GM23338 (cell line): ENCODE measurements at regions not wholly inside any gene's neighbourhood (a gene's known extent, or its start where the extent isn't known, plus 50 kb on each side); places are given as distances from the start of the nearest gene placed in this dataset.

Experiments
- ATAC-seq: fragments of 200-7000 bp; cut with Tn5 transposase; 3 replicates; pipeline ENCODE4 v1.9.1; 2020
- DNase-seq: peaks from one replicate; pipeline ENCODE4 v3.0.0-alpha.2; 2015; ENCODE audit warnings: low spot score
- H2AFZ ChIP-seq: fragments of 200-600 bp; sonication (generic); 2 replicates; pipeline ENCODE4 v1.8.0; 2016; ENCODE audit warnings: antibody characterized with exemption, mild to moderate bottlenecking, moderate library complexity
- H3F3A ChIP-seq: fragments of 200-600 bp; sonication (generic); replicated peaks from 2 replicates; pipeline ENCODE4 v1.8.0; 2017; ENCODE audit warnings: antibody characterized with exemption, mixed run types, low read depth
- H3K27ac ChIP-seq: fragments of 200-600 bp; sonication (generic); 2 replicates; pipeline ENCODE4 v1.6.1; 2016; ENCODE audit warnings: low read depth
- H3K27me3 ChIP-seq: fragments of 200-600 bp; sonication (generic); 2 replicates; pipeline ENCODE4 v1.8.0; 2016; ENCODE audit warnings: mild to moderate bottlenecking, mixed run types, moderate library complexity; ENCODE audit not compliant: insufficient read depth
- H3K36me3 ChIP-seq: fragments of 200-600 bp; sonication (generic); 2 replicates; pipeline ENCODE4 v1.8.0; 2016; ENCODE audit warnings: mild to moderate bottlenecking; ENCODE audit not compliant: insufficient read depth
- H3K4me1 ChIP-seq: fragments of 200-600 bp; sonication (generic); 2 replicates; pipeline ENCODE4 v1.8.0; 2016; ENCODE audit warnings: mild to moderate bottlenecking, moderate library complexity; ENCODE audit not compliant: insufficient read depth
- H3K4me2 ChIP-seq: fragments of 200-600 bp; sonication (generic); 2 replicates; pipeline ENCODE4 v1.7.1; 2017; ENCODE audit warnings: mixed run types
- H3K4me3 ChIP-seq: fragments of 200-600 bp; sonication (generic); 2 replicates; pipeline ENCODE4 v1.6.1; 2016; ENCODE audit warnings: mixed run types
- H3K79me2 ChIP-seq: fragments of 200-600 bp; sonication (generic); replicated peaks from 2 replicates; pipeline ENCODE4 v1.8.0; 2017; ENCODE audit warnings: mild to moderate bottlenecking; ENCODE audit not compliant: insufficient read depth
- H3K9me2 ChIP-seq: fragments of 200-600 bp; sonication (generic); 2 replicates; pipeline ENCODE4 v1.8.0; 2017; ENCODE audit not compliant: insufficient read depth
- H4K20me1 ChIP-seq: fragments of 200-600 bp; sonication (generic); replicated peaks from 2 replicates; pipeline ENCODE4 v1.8.0; 2017; ENCODE audit warnings: mild to moderate bottlenecking; ENCODE audit not compliant: insufficient read depth
- H3K27ac Mint-ChIP-seq: 2 replicates; pipeline ENCODE4 v1.8.0; 2020; ENCODE audit warnings: inconsistent platforms, mild to moderate bottlenecking, moderate library complexity, mixed read lengths
- H3K27me3 Mint-ChIP-seq: 3 replicates; pipeline ENCODE4 v1.8.0; 2022; ENCODE audit warnings: low read depth, mild to moderate bottlenecking, moderate library complexity, mixed read lengths, inconsistent platforms; ENCODE audit not compliant: insufficient read depth, poor library complexity
- H3K36me3 Mint-ChIP-seq: 3 replicates; pipeline ENCODE4 v1.8.0; 2021; ENCODE audit warnings: low read depth, mild to moderate bottlenecking, inconsistent platforms, moderate library complexity, mixed read lengths
- H3K4me1 Mint-ChIP-seq: 3 replicates; pipeline ENCODE4 v1.8.0; 2020; ENCODE audit warnings: mild to moderate bottlenecking, inconsistent platforms, mixed read lengths
- H3K4me3 Mint-ChIP-seq: 3 replicates; pipeline ENCODE4 v1.8.0; 2021; ENCODE audit warnings: moderate library complexity, mild to moderate bottlenecking, inconsistent platforms, mixed read lengths
- H3K9me3 Mint-ChIP-seq: 3 replicates; pipeline ENCODE4 v1.8.0; 2020; ENCODE audit warnings: moderate library complexity, mild to moderate bottlenecking, inconsistent platforms, mixed read lengths
- CREB1 ChIP-seq: fragments of 250-450 bp; sonication (Bioruptor Pico); IDR thresholded peaks from 2 replicates; pipeline ENCODE4 v1.5.0; 2020; ENCODE audit warnings: low read depth, mild to moderate bottlenecking, moderate library complexity
- EZH2 ChIP-seq: fragments of 200-600 bp; sonication (generic); IDR thresholded peaks from one replicate; pipeline ENCODE4 v1.8.0; 2017; ENCODE audit warnings: antibody characterized with exemption, mild to moderate bottlenecking, low read depth; ENCODE audit not compliant: unreplicated experiment
- EZH2phosphoT487 ChIP-seq: fragments of 200-600 bp; sonication (generic); IDR thresholded peaks from one replicate; pipeline ENCODE4 v1.8.1; 2018; ENCODE audit warnings: antibody characterized with exemption; ENCODE audit not compliant: unreplicated experiment
- JUNB ChIP-seq: IDR thresholded peaks from one replicate; pipeline ENCODE4 v1.6.1; 2016; ENCODE audit warnings: antibody characterized with exemption; ENCODE audit not compliant: unreplicated experiment
- NANOG ChIP-seq: IDR thresholded peaks from 2 replicates; pipeline ENCODE4 v1.6.1; 2016; ENCODE audit warnings: antibody characterized with exemption, borderline replicate concordance
- STAT1 ChIP-seq: IDR thresholded peaks from one replicate; pipeline ENCODE4 v1.6.1; 2016; ENCODE audit warnings: antibody characterized with exemption; ENCODE audit not compliant: unreplicated experiment
- ZNF331 ChIP-seq: fragments of 250-450 bp; sonication (Bioruptor Pico); IDR thresholded peaks from 2 replicates; pipeline ENCODE4 v1.5.0; 2020; ENCODE audit warnings: low read depth, mild to moderate bottlenecking, moderate library complexity
- TF ChIP-seq, protein P1 (sequence below), 2 experiments: fragments of 200-600 bp in 1 of 2; sonication (generic) in 1 of 2; conservative IDR thresholded peaks; 2 replicates each; pipeline versions ENCODE4 v1.5.1 to v1.6.1; 2016 to 2017; ENCODE audit warnings: antibody characterized with exemption in 2 of 2, low read depth in 2 of 2, mild to moderate bottlenecking in 2 of 2, moderate library complexity in 1 of 2
- TF ChIP-seq, protein P2 (sequence below): IDR thresholded peaks from 2 replicates; pipeline ENCODE4 v1.6.1; 2016; ENCODE audit warnings: antibody characterized with exemption
- TF ChIP-seq, protein P3 (sequence below): fragments of 250-450 bp; sonication (Bioruptor Pico); IDR thresholded peaks from 2 replicates; pipeline ENCODE4 v1.5.0; 2020; ENCODE audit warnings: mild to moderate bottlenecking, moderate library complexity

DNA sequence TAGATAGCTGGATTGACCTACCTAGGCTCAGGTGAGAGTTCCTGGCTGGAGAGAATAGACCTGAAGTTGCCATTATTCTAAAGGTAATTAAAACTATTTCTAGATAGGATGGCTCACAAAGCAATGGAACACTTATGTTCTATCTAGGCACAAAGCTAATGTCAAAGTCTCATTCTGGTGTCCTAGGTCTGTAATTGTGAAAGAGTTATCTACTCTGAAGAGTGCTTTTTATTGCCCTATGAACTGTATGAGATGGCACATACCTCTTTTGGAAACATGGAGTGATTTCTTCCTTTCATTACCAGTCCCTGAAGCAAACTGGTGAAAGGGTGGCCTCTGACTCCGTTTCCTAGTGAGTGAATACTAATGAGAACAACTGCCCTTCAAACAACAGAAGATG is 80.3 kb downstream of the MTNR1B start (continued):
- TF ChIP-seq, protein P1, sequence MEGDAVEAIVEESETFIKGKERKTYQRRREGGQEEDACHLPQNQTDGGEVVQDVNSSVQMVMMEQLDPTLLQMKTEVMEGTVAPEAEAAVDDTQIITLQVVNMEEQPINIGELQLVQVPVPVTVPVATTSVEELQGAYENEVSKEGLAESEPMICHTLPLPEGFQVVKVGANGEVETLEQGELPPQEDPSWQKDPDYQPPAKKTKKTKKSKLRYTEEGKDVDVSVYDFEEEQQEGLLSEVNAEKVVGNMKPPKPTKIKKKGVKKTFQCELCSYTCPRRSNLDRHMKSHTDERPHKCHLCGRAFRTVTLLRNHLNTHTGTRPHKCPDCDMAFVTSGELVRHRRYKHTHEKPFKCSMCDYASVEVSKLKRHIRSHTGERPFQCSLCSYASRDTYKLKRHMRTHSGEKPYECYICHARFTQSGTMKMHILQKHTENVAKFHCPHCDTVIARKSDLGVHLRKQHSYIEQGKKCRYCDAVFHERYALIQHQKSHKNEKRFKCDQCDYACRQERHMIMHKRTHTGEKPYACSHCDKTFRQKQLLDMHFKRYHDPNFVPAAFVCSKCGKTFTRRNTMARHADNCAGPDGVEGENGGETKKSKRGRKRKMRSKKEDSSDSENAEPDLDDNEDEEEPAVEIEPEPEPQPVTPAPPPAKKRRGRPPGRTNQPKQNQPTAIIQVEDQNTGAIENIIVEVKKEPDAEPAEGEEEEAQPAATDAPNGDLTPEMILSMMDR (conservative IDR thresholded peaks at IDR 0.05; ENCODE audit: low read depth in 2 of 2), result no peak
- TF ChIP-seq ZNF331 (CRISPR knock-in tag) (no peak), NANOG (no peak), EZH2 (no peak), CREB1 (no peak), JUNB (no peak)

DNA sequence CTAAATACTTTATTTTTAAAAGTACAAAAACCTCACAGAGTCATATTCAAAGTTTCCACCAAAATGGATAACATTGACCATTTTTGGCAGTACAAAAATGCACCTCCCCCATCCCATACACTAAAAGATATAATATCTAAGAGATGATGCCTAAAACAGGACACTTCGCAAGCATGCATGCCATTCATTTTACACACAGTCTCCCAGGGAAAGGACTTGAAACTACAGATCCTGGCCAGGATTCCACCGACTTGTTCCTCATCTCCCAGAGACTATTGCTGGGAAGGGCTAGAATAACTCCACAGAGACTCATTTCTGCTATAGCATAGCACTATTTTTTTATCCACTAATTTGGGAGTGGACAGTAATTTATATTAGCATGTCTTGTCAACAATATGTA is 81.7 kb downstream of the MTNR1B start:
- Histone ChIP-seq H3K79me2 (no peaks in the 10 kb centered on the region), H4K20me1 (no peaks in the 10 kb centered on the region), H3K4me2 (no peak overlapping the region), H3K27ac (no peak overlapping the region), H3K4me1 (no peaks in the 10 kb centered on the region), H3F3A (no peaks in the 10 kb centered on the region), H3K27me3 (no peaks in the 10 kb centered on the region), H3K9me2 (no peaks in the 10 kb centered on the region), H3K36me3 (no peaks in the 10 kb centered on the region), H3K4me3 (no peak overlapping the region), H2AFZ (no peak overlapping the region)
- ATAC-seq (no peak), DNase-seq (no peak)
- Mint-ChIP-seq H3K36me3 (no peaks in the 10 kb centered on the region; the same call in 2 of the 3 replicates), H3K27ac (no peak overlapping the region), H3K4me3 (no peak overlapping the region), H3K27me3 (peaks cover 2% of the 10 kb centered on the region), H3K4me1 (no peaks in the 10 kb centered on the region), H3K9me3 (0 out of 3 replicates have a peak, but pooled peaks cover under 1% of the 10 kb centered on the region)
- TF ChIP-seq EZH2 (no peak), STAT1 (no peak), EZH2phosphoT487 (no peak), CREB1 (no peak), NANOG (no peak), JUNB (no peak), ZNF331 (CRISPR knock-in tag) (no peak)
- TF ChIP-seq, protein P2, sequence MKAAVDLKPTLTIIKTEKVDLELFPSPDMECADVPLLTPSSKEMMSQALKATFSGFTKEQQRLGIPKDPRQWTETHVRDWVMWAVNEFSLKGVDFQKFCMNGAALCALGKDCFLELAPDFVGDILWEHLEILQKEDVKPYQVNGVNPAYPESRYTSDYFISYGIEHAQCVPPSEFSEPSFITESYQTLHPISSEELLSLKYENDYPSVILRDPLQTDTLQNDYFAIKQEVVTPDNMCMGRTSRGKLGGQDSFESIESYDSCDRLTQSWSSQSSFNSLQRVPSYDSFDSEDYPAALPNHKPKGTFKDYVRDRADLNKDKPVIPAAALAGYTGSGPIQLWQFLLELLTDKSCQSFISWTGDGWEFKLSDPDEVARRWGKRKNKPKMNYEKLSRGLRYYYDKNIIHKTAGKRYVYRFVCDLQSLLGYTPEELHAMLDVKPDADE, result no peak
- TF ChIP-seq, protein P3, sequence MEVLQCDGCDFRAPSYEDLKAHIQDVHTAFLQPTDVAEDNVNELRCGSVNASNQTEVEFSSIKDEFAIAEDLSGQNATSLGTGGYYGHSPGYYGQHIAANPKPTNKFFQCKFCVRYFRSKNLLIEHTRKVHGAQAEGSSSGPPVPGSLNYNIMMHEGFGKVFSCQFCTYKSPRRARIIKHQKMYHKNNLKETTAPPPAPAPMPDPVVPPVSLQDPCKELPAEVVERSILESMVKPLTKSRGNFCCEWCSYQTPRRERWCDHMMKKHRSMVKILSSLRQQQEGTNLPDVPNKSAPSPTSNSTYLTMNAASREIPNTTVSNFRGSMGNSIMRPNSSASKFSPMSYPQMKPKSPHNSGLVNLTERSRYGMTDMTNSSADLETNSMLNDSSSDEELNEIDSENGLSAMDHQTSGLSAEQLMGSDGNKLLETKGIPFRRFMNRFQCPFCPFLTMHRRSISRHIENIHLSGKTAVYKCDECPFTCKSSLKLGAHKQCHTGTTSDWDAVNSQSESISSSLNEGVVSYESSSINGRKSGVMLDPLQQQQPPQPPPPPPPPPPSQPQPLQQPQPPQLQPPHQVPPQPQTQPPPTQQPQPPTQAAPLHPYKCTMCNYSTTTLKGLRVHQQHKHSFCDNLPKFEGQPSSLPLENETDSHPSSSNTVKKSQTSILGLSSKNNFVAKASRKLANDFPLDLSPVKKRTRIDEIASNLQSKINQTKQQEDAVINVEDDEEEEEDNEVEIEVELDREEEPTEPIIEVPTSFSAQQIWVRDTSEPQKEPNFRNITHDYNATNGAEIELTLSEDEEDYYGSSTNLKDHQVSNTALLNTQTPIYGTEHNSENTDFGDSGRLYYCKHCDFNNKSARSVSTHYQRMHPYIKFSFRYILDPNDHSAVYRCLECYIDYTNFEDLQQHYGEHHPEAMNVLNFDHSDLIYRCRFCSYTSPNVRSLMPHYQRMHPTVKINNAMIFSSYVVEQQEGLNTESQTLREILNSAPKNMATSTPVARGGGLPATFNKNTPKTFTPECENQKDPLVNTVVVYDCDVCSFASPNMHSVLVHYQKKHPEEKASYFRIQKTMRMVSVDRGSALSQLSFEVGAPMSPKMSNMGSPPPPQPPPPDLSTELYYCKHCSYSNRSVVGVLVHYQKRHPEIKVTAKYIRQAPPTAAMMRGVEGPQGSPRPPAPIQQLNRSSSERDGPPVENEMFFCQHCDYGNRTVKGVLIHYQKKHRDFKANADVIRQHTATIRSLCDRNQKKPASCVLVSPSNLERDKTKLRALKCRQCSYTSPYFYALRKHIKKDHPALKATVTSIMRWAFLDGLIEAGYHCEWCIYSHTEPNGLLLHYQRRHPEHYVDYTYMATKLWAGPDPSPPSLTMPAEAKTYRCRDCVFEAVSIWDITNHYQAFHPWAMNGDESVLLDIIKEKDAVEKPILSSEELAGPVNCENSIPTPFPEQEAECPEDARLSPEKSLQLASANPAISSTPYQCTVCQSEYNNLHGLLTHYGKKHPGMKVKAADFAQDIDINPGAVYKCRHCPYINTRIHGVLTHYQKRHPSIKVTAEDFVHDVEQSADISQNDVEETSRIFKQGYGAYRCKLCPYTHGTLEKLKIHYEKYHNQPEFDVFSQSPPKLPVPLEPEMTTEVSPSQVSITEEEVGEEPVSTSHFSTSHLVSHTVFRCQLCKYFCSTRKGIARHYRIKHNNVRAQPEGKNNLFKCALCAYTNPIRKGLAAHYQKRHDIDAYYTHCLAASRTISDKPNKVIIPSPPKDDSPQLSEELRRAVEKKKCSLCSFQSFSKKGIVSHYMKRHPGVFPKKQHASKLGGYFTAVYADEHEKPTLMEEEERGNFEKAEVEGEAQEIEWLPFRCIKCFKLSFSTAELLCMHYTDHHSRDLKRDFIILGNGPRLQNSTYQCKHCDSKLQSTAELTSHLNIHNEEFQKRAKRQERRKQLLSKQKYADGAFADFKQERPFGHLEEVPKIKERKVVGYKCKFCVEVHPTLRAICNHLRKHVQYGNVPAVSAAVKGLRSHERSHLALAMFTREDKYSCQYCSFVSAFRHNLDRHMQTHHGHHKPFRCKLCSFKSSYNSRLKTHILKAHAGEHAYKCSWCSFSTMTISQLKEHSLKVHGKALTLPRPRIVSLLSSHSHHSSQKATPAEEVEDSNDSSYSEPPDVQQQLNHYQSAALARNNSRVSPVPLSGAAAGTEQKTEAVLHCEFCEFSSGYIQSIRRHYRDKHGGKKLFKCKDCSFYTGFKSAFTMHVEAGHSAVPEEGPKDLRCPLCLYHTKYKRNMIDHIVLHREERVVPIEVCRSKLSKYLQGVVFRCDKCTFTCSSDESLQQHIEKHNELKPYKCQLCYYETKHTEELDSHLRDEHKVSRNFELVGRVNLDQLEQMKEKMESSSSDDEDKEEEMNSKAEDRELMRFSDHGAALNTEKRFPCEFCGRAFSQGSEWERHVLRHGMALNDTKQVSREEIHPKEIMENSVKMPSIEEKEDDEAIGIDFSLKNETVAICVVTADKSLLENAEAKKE (CRISPR knock-in tag), result no peak
- TF ChIP-seq, protein P1 (conservative IDR thresholded peaks at IDR 0.05; ENCODE audit: low read depth in 2 of 2), result no peak
